Spleen (tissue), 11 donors: ENCODE measurements at regions not wholly inside any gene's neighbourhood (a gene's known extent, or its start where the extent isn't known, plus 50 kb on each side); places are given as distances from the start of the nearest gene placed in this dataset.

Experiments
- DNase-seq: peaks from one replicate; pipeline ENCODE4 v3.0.0-alpha.2; 2020
- H3K27ac ChIP-seq, 8 donors: fragments of 200-600 bp; sonication (generic) in 7 of 8; 1 replicate in 4 of 8; 2 replicates in 4 of 8; pipeline versions ENCODE4 v1.5.0 to v1.8.0; 2016 to 2021; ENCODE audit warnings: inconsistent platforms in 4 of 8, mild to moderate bottlenecking in 4 of 8, moderate library complexity in 1 of 8
- H3K27me3 ChIP-seq, 7 donors: fragments of 200-600 bp; sonication (generic) in 6 of 7; replicated peaks in 1 of 7; 1 replicate in 4 of 7; 2 replicates in 3 of 7; pipeline versions ENCODE4 v1.5.0 to v1.8.0; 2016 to 2021; ENCODE audit warnings: inconsistent platforms in 3 of 7, mild to moderate bottlenecking in 1 of 7
- H3K36me3 ChIP-seq, 6 donors: fragments of 200-600 bp; sonication (generic) in 5 of 6; 1 replicate in 4 of 6; 2 replicates in 2 of 6; pipeline versions ENCODE4 v1.5.0 to v1.8.0; 2016 to 2021; ENCODE audit warnings: inconsistent platforms in 2 of 6
- H3K4me1 ChIP-seq, 6 donors: fragments of 200-600 bp; sonication (generic) in 5 of 6; 1 replicate in 3 of 6; 2 replicates in 3 of 6; pipeline versions ENCODE4 v1.5.0 to v1.8.0; 2016 to 2021; ENCODE audit warnings: inconsistent platforms in 3 of 6
- H3K4me3 ChIP-seq, 8 donors: fragments of 200-600 bp; sonication (generic) in 7 of 8; 1 replicate in 4 of 8; 2 replicates in 4 of 8; pipeline versions ENCODE4 v1.5.0 to v1.8.0; 2016 to 2021; ENCODE audit warnings: inconsistent platforms in 4 of 8, mild to moderate bottlenecking in 4 of 8, moderate library complexity in 2 of 8
- H3K9me3 ChIP-seq, 8 donors: fragments of 200-600 bp; sonication (generic) in 7 of 8; 1 replicate in 4 of 8; 2 replicates in 4 of 8; pipeline versions ENCODE4 v1.5.0 to v1.8.0; 2016 to 2021; ENCODE audit warnings: inconsistent platforms in 4 of 8
- CTCF ChIP-seq, 11 experiments: fragments of 200-600 bp in 7 of 11; fragments of 450-650 bp in 4 of 11; sonication (generic) in 4 of 11; IDR thresholded peaks in 8 of 11; conservative IDR thresholded peaks in 3 of 11; 1 replicate in 7 of 11; 2 replicates in 4 of 11; pipeline versions ENCODE4 v1.4.0 to v1.8.0; 2016 to 2021; ENCODE audit warnings: antibody characterized with exemption in 11 of 11, inconsistent platforms in 4 of 11, mild to moderate bottlenecking in 1 of 11
- POLR2A ChIP-seq, 3 donors: fragments of 450-650 bp; IDR thresholded peaks; one replicate each; pipeline ENCODE4 v1.5.1; 2017; ENCODE audit warnings: antibody characterized with exemption in 3 of 3, mild to moderate bottlenecking in 1 of 3
- POLR2AphosphoS5 ChIP-seq, 3 donors: sonication (generic); formaldehyde crosslinking; IDR thresholded peaks; one replicate each; pipeline ENCODE4 v1.5.1; 2017; ENCODE audit warnings: antibody characterized with exemption in 3 of 3
- WGBS, 5 donors: extraction: QIAGEN DNeasy Blood & Tissue Kit in 3 of 5; methylation state at CpG; one replicate each; pipeline versions ENCODE4 v1.1.5 to v1.1.7; 2013 to 2018; 5-methylcytosine and 5-hydroxymethylcytosine counted together
- intact Hi-C: fragments of 100-400 bp; cut with DNase I; formaldehyde crosslinking; loops from one replicate; pipeline ENCODE4 v1.15.0; 2023; ENCODE audit warnings: low total_unique reads
- donor health status: healthy with polysubstance abuse.
- donor health status: DM: no; HTN: no; CAD: no; lungs with moderate emphysema.
- donor health status: DM: no; HTN: no; CAD: no.
- donor health status: Bipolar disorder and iron deficiency.
- donor health status: healthy.
- donor health status: DM: no; HTN: no; CAD: no.
- donor health status: DM: yes; HTN: yes; CAD: no.

- Histone ChIP-seq H3K27me3 (no peaks in the 10 kb centered on the region), H3K4me1 (peaks cover 0 to 4% (median 0%) of the 10 kb centered on the region in 6 donors), H3K27ac (no peak overlapping the region), H3K36me3 (no peaks in the 10 kb centered on the region), H3K4me3 (no peak overlapping the region), H3K9me3 (no peaks in the 10 kb centered on the region)
- intact Hi-C loops: no loop called here
- TF ChIP-seq CTCF (IDR thresholded peaks at IDR 0.05 in 8 of 11, conservative IDR thresholded peaks at IDR 0.05 in 3 of 11): no peak
- TF ChIP-seq POLR2A (IDR thresholded peaks at IDR 0.05): no peak
- no peak for TF ChIP-seq POLR2AphosphoS5 (IDR thresholded peaks at IDR 0.05)
- no peak for DNase-seq
- WGBS, 5 donors: 93 to 100% (median 97%) methylated on average over 1 of the region's 1 CpG
Observed at GRCh38 chr18:24897461-24897860, 437.0 kb downstream of the HRH4 start.

DNA sequence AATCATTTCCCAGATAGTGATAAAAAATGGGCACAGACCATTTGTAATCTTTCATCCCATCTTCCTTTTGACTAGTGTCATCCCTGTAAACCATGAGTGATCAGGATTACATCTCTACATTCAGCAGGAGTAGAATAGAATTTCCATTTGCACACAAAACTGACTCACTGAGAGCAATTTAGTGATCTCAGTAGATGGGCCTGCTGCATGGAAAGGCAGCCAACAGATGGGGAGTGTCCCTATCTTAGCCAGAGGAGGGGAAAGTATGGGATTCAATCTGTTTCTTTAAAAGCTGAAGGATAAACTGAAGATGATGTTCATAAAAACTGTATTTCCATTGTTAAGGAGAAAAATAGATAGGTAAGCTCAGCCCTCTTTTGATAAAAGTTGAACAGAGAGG lies 441.7 kb downstream of the ZNF521 start:
- H3K27me3 ChIP-seq: no peaks in the 10 kb centered on the region
- H3K36me3 ChIP-seq: no peaks in the 10 kb centered on the region
- H3K27ac ChIP-seq: no peak overlapping the region
- TF ChIP-seq CTCF (IDR thresholded peaks at IDR 0.05 in 8 of 11, conservative IDR thresholded peaks at IDR 0.05 in 3 of 11) (no peak), POLR2A (IDR thresholded peaks at IDR 0.05) (no peak), POLR2AphosphoS5 (IDR thresholded peaks at IDR 0.05) (no peak)
- peaks cover 0 to 5% (median 0%) of the 10 kb centered on the region in 6 donors for H3K4me1 ChIP-seq
- no peak for DNase-seq
- H3K9me3 ChIP-seq: peaks cover 0 to 4% (median 0%) of the 10 kb centered on the region in 8 donors
- no peak overlapping the region for H3K4me3 ChIP-seq
- intact Hi-C loops: no loop called here

DNA sequence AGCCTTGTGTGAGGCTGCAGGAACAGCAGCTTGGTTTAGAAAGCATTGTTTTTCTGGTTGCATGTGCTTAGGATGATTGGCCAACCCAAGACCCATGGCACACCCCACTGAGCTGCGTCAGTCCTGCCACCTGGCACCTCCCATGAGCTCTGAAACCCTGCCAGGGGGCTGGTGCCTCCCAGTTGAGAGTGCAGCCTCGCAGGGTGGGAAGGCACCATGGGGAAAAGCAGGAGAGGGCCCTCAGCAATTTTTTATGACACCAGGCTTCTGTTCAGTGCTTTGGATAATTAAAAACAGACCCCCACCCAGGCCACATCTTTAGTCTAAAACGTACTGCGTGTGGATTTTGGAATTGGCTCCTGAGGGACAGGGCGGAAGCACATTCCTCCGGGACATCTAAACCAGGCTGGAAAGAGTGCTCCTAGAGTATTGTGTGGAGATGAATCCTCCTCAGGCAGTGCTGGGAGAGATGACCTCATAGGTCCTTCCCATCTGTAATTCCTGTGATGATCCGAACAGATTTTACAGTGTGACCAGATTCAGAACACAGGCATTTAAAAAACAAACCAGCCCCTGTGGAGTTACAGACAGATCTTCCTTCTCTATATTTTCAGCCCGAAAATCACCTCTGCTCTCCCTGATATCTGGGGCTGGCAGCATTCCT lies 438.3 kb downstream of the ZNF521 start:
- peaks cover 0 to 6% (median 0%) of the 10 kb centered on the region in 6 donors for H3K4me1 ChIP-seq
- H3K27me3 ChIP-seq: no peaks in the 10 kb centered on the region
- DNase-seq: no peak
- H3K9me3 ChIP-seq: no peaks in the 10 kb centered on the region
- no peak overlapping the region for H3K4me3 ChIP-seq
- TF ChIP-seq POLR2AphosphoS5 (IDR thresholded peaks at IDR 0.05) (peak in 1 of 3 donors; percentile 68), POLR2A (IDR thresholded peaks at IDR 0.05) (no peak), CTCF (IDR thresholded peaks at IDR 0.05 in 8 of 11, conservative IDR thresholded peaks at IDR 0.05 in 3 of 11) (no peak)
- 67 to 76% (median 71%) methylated on average over 7 to 8 of the region's 8 CpGs for WGBS, 5 donors
- intact Hi-C loops: no loop called here
- H3K27ac ChIP-seq: peak overlapping the region; percentile 10 to 82 (median 75)
- H3K36me3 ChIP-seq: no peaks in the 10 kb centered on the region

DNA sequence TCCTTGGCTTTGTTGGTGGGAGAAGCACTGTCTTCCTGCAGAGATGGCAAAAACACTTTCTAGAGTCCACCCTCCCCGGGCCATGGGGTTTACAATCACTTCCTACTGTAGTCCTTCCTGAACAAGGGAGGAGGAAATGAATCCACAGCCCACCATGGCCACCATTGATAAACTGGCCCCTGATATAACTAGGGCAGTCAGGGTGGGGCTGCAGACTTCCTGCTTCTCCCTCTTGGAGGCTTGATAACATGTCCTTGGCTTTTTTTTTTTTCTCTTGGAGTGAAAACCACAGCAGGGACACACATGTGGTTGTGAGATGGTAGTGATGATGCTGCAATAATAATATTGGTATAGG lies 437.8 kb downstream of the ZNF521 start:
- TF ChIP-seq POLR2AphosphoS5 (IDR thresholded peaks at IDR 0.05) (peak in 1 of 3 donors; percentile 84), POLR2A (IDR thresholded peaks at IDR 0.05) (no peak)
- Histone ChIP-seq H3K27ac (peak overlapping the region; percentile 35 to 82 (median 75)), H3K4me3 (no peak overlapping the region), H3K27me3 (no peaks in the 10 kb centered on the region), H3K4me1 (peaks cover 0 to 6% (median 0%) of the 10 kb centered on the region in 6 donors), H3K36me3 (no peaks in the 10 kb centered on the region), H3K9me3 (no peaks in the 10 kb centered on the region)
- WGBS, 5 donors: 0 to 26% (median 21%) methylated on average over 1 of the region's 1 CpG
- no peak for DNase-seq
- intact Hi-C loops: no loop called here
